ENCODE measurements at regions not wholly inside any gene's neighbourhood (a gene's known extent, or its start where the extent isn't known, plus 50 kb on each side); places are given as distances from the start of the nearest gene placed in this dataset.

DNA sequence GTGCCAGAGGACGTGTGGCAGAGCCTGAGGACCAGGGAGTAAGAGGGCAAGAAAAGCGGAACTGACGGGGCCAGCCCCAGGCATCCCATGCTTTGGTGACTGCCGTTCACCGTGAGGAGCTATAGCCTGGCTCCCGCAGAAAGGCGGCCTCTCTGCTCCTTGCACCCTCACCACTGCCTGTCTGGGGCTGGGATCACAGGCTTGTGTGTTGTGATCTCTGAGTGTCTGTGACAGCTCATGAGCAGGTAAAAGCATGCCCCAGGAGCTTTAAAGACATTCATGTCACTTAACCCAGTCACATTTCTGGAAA lies 266.8 kb upstream of the RAB6C start:
- TF ChIP-seq, protein P1, sequence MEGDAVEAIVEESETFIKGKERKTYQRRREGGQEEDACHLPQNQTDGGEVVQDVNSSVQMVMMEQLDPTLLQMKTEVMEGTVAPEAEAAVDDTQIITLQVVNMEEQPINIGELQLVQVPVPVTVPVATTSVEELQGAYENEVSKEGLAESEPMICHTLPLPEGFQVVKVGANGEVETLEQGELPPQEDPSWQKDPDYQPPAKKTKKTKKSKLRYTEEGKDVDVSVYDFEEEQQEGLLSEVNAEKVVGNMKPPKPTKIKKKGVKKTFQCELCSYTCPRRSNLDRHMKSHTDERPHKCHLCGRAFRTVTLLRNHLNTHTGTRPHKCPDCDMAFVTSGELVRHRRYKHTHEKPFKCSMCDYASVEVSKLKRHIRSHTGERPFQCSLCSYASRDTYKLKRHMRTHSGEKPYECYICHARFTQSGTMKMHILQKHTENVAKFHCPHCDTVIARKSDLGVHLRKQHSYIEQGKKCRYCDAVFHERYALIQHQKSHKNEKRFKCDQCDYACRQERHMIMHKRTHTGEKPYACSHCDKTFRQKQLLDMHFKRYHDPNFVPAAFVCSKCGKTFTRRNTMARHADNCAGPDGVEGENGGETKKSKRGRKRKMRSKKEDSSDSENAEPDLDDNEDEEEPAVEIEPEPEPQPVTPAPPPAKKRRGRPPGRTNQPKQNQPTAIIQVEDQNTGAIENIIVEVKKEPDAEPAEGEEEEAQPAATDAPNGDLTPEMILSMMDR (conservative IDR thresholded peaks at IDR 0.05; ENCODE audit: low read depth, low read length): no peak
- DNase-seq (ENCODE audit: low read depth): no peak
- H3K4me3 ChIP-seq (ENCODE audit: low read length): no peak overlapping the region

DNA sequence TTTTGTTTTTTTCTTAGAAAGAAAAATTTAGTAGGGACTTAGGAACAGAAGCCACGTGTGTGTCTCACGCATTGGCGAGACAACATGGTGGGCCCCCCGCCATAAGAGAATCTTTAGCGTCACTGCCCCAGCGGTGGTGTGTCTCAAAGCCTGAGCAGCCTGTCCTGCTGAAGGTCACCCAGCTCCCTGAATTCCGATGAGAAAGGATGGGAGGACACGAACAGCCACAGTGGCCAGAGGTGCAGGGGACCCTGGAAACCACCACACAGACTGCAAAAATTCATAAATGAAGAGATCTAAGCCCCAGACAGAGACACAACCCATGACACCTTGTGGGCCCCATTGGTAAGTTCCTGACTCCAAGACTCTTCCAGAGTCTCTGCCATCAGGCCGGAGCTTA lies 266.1 kb upstream of the RAB6C start:
- no peak for DNase-seq (ENCODE audit: low read depth)
- H3K4me3 ChIP-seq (ENCODE audit: low read length): no peak overlapping the region
- TF ChIP-seq, protein P1 (conservative IDR thresholded peaks at IDR 0.05; ENCODE audit: low read depth, low read length): no peak

DNA sequence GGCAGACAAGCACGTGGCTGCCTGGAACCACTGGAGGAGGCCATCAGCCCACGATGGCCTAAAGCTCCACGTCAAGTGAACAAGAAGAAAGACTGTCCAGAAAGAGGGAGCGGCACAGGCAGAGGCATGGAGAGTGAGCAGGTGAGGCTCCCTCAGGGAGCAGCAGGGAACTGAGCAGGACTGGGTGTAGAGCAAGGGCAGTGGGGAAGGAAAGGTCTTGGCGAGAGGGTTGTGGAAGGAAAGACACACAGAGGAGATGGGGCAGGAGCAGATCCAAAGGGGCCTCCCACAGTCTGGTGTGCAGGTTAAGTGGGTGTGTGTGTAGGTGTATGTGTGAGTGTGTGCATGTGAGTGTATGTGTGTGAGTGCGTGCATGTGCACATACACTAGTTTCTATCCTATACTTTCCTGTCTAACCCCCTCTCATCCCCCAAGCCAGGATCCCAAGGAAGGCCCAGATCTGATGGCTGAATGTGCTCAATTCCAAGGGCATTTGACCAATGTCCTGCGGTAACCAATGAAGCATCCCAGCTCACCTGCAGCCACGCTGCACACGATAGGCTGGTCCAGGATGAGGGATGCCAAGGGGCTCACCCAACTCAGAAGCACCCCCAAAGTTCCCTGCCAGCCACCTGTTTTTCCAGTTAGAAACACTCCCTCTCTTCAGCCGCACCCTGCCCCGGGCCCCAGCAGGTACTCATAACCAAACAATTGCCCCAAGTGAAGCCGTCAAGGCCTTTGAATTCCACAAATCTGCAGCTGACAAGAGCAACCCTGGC lies 262.5 kb upstream of the RAB6C start:
- TF ChIP-seq, protein P1 (conservative IDR thresholded peaks at IDR 0.05; ENCODE audit: low read depth, low read length): no peak
- no peak for DNase-seq (ENCODE audit: low read depth)
- no peak overlapping the region for H3K4me3 ChIP-seq (ENCODE audit: low read length)

DNA sequence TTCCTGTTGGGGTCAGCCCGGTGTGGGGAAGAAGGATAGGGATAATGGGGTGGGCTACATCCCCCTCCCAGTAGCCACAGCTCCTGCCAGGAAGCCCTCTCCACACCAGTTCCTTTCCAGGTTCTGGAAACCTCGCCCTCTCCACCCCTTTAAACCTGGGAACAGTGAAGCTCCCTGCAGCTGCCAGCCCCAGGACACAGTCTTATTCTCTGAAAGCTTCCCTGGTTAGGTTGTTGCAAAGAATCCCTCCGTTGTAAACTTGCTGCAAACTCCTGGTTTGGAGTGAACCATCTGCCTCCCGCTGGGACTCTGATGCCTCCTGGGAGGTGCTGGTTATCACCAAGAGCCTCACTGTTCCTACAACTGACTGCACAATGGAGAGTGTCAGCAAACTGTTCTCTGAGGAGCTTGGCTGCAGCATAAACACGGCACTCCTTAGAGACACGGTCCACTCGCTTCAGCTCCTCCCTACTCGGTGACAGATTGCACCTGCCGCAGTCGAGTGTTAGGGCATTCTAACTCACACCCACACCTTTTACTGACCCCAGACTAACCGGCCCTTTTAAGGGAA lies 261.8 kb upstream of the RAB6C start:
- DNase-seq (ENCODE audit: low read depth): no peak

DNA sequence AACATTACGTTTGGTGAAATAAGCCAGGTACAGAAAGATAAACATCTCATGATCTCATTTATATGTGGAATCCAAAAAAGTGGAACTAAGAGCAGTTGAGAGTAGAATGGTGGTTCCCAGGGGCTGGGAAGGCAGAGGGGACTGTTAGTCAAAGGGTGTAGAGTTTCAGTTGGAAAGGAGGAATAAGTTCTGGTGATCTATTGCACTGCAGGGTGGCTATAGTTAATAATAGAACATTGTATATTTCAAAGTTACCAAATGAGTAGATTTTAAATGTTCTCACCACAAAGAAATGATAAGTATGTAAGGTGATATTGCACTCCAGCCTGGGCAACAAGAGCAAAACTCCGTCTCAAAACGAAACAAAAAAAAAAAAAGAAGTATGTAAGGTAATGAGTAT lies 260.1 kb upstream of the RAB6C start:
- no peak for DNase-seq (ENCODE audit: low read depth)
- H3K4me3 ChIP-seq (ENCODE audit: low read length): no peak overlapping the region
- TF ChIP-seq, protein P1 (conservative IDR thresholded peaks at IDR 0.05; ENCODE audit: low read depth, low read length): no peak

More for the DNA sequence above, 261.8 kb upstream of the RAB6C start:
- no peak overlapping the region for H3K4me3 ChIP-seq (ENCODE audit: low read length)
- TF ChIP-seq, protein P1 (conservative IDR thresholded peaks at IDR 0.05; ENCODE audit: low read depth, low read length): no peak

DNA sequence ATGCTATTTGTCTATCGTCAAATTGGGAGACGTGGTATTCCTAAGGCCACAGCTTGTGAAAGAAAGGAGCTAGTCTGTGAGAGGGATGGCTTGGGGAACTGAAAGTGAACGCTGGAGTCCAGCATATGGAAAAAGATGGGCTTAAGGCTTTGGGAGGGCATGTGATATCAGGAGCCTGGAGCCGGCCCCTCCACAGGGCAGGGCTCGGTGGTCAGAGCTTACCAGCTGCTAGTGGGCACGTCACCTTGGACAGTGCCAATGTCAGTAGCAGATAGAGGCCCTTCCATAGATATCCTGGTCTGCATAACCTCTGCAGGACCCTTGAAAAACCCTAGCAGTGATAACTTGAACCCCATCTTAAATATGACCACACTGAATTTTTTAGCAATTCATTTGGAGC lies 259.1 kb upstream of the RAB6C start:
- DNase-seq (ENCODE audit: low read depth): no peak
- TF ChIP-seq, protein P1 (conservative IDR thresholded peaks at IDR 0.05; ENCODE audit: low read depth, low read length): no peak
- no peak overlapping the region for H3K4me3 ChIP-seq (ENCODE audit: low read length)

DNA sequence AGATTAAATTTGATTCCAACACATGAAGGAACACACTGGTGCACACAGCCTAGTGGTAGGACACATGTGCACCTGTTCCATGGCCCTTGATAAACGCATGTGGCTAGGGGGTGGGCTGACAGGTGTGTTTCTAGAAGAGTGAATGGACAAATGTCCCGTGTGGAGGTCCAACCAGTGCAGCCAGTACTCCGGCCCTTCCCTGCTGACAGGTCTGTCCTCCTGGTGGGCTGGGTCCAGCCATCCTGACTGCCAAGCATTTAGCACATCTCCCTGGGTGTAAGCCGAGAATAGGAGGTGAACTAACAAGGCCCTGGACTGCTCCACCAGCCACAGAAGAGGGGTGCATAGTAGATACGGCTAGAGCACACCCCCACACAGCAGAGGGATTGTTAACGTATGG lies 258.7 kb upstream of the RAB6C start:
- DNase-seq (ENCODE audit: low read depth): no peak
- no peak overlapping the region for H3K4me3 ChIP-seq (ENCODE audit: low read length)
- TF ChIP-seq, protein P1 (conservative IDR thresholded peaks at IDR 0.05; ENCODE audit: low read depth, low read length): no peak

All from retinal pigment epithelial cell (primary cell).